Neutrophil (primary cell): ENCODE measurements at regions not wholly inside any gene's neighbourhood (a gene's known extent, or its start where the extent isn't known, plus 50 kb on each side); places are given as distances from the start of the nearest gene placed in this dataset.

Experiments
- H3K27ac ChIP-seq: fragments of 200-600 bp; sonication (generic); 2 replicates; pipeline ENCODE4 v1.5.1; 2016; ENCODE audit warnings: mild to moderate bottlenecking, moderate library complexity
- H3K27me3 ChIP-seq: fragments of 200-600 bp; sonication (generic); 2 replicates; pipeline ENCODE4 v1.6.0; 2016; ENCODE audit warnings: mild to moderate bottlenecking
- H3K36me3 ChIP-seq: fragments of 200-600 bp; sonication (generic); 2 replicates; pipeline ENCODE4 v1.5.1; 2017
- H3K4me1 ChIP-seq, 2 experiments: fragments of 200-600 bp in 1 of 2; sonication (generic) in 1 of 2; 1 replicate in 1 of 2; 2 replicates in 1 of 2; pipeline versions ENCODE4 v1.5.1 to v1.6.1; 2013 to 2016; ENCODE audit warnings: low read depth in 1 of 2, low read length in 1 of 2, mild to moderate bottlenecking in 1 of 2, moderate library complexity in 1 of 2; ENCODE audit not compliant: control insufficient read depth in 1 of 2, insufficient read depth in 1 of 2
- H3K4me3 ChIP-seq, 2 experiments: fragments of 200-600 bp in 1 of 2; sonication (generic) in 1 of 2; 1 replicate in 1 of 2; 2 replicates in 1 of 2; pipeline ENCODE4 v1.5.1; 2013 to 2016; ENCODE audit warnings: low read depth in 1 of 2, low read length in 1 of 2, mild to moderate bottlenecking in 1 of 2, moderate library complexity in 1 of 2
- H3K9me3 ChIP-seq: fragments of 200-600 bp; sonication (generic); 2 replicates; pipeline ENCODE4 v1.5.1; 2016
- CTCF ChIP-seq: fragments of 200-600 bp; sonication (generic); IDR thresholded peaks from 2 replicates; pipeline ENCODE4 v1.5.1; 2016; ENCODE audit warnings: antibody characterized with exemption

GRCh38 chr13:31495336-31495735 lies 244.0 kb upstream of the RXFP2 start:
- no peaks in the 10 kb centered on the region for H3K27me3 ChIP-seq
- no peaks in the 10 kb centered on the region for H3K9me3 ChIP-seq
- no peak overlapping the region for H3K4me3 ChIP-seq
- no peaks in the 10 kb centered on the region for H3K36me3 ChIP-seq
- no peak overlapping the region for H3K27ac ChIP-seq
- H3K4me1 ChIP-seq: peaks cover 0 to 3% of the 10 kb centered on the region in 2 experiments
- TF ChIP-seq CTCF: no peak

GRCh38 chr13:31499274-31499673 lies 240.1 kb upstream of the RXFP2 start:
- no peaks in the 10 kb centered on the region for H3K36me3 ChIP-seq
- H3K4me3 ChIP-seq: no peak overlapping the region
- no peaks in the 10 kb centered on the region for H3K27me3 ChIP-seq
- no peaks in the 10 kb centered on the region for H3K9me3 ChIP-seq
- no peak for TF ChIP-seq CTCF
- no peak overlapping the region for H3K27ac ChIP-seq
- no peaks in the 10 kb centered on the region for H3K4me1 ChIP-seq

- H3K4me1 ChIP-seq: peaks cover 0 to 4% of the 10 kb centered on the region in 2 experiments
- no peaks in the 10 kb centered on the region for H3K9me3 ChIP-seq
- H3K27me3 ChIP-seq: no peaks in the 10 kb centered on the region
- no peaks in the 10 kb centered on the region for H3K36me3 ChIP-seq
- no peak for TF ChIP-seq CTCF
- no peak overlapping the region for H3K4me3 ChIP-seq
- H3K27ac ChIP-seq: no peak overlapping the region
Measured at GRCh38 chr13:31503626-31504025, 235.7 kb upstream of the RXFP2 start.

GRCh38 chr13:31504918-31505317 lies 234.4 kb upstream of the RXFP2 start:
- Histone ChIP-seq H3K27ac (no peak overlapping the region), H3K27me3 (no peaks in the 10 kb centered on the region), H3K4me1 (peaks cover 0 to 4% of the 10 kb centered on the region in 2 experiments), H3K36me3 (no peaks in the 10 kb centered on the region), H3K9me3 (no peaks in the 10 kb centered on the region), H3K4me3 (no peak overlapping the region)
- TF ChIP-seq CTCF: no peak

GRCh38 chr13:31512331-31512730 lies 227.0 kb upstream of the RXFP2 start:
- H3K4me1 ChIP-seq: no peaks in the 10 kb centered on the region
- H3K36me3 ChIP-seq: no peaks in the 10 kb centered on the region
- no peaks in the 10 kb centered on the region for H3K9me3 ChIP-seq
- H3K27ac ChIP-seq: no peak overlapping the region
- peaks cover 7% of the 10 kb centered on the region for H3K27me3 ChIP-seq
- TF ChIP-seq CTCF: no peak
- no peak overlapping the region for H3K4me3 ChIP-seq

- Histone ChIP-seq H3K27me3 (peaks cover 15% of the 10 kb centered on the region), H3K9me3 (no peaks in the 10 kb centered on the region), H3K27ac (no peak overlapping the region), H3K4me3 (no peak overlapping the region), H3K36me3 (no peaks in the 10 kb centered on the region), H3K4me1 (no peaks in the 10 kb centered on the region)
- no peak for TF ChIP-seq CTCF
Measured at GRCh38 chr13:31514932-31515331, 224.4 kb upstream of the RXFP2 start.
